GM18909 (cell line): ENCODE measurements at regions not wholly inside any gene's neighbourhood (a gene's known extent, or its start where the extent isn't known, plus 50 kb on each side); places are given as distances from the start of the nearest gene placed in this dataset.
"Not testable (repeated sequence)": the region's sequence is repeated elsewhere in the genome, so short reads cannot be mapped to it uniquely, and the experiment has no call there.

Source experiments
- ATAC-seq: cut with Tn5 transposase; IDR thresholded peaks from one replicate; pipeline ENCODE4 v1.9.1; 2021; ENCODE audit warnings: mild to moderate bottlenecking; ENCODE audit not compliant: unreplicated experiment, poor library complexity

DNA sequence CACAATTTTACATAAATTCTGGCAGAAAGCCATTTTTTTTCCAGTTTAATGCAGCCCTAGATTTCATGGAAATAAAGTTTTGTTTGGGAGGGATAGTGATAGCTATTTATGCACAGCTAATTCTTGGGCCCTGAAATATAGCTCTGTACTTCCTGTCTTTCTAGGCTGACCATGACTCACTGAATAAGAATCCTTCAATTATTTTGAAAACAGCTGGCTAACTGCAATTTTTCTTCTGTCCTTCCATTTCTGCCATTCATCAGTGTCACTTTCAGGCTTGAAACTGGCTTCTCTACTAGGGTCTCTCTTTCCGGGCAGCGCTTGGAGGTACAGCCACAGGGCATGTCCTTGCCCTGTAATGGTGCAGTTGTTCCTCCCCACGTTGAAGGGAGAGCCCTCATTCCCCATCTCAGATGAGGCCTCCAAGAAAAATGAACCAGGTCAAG lies 97.1 kb upstream of the TMEM178A start:
- ATAC-seq: no peak

DNA sequence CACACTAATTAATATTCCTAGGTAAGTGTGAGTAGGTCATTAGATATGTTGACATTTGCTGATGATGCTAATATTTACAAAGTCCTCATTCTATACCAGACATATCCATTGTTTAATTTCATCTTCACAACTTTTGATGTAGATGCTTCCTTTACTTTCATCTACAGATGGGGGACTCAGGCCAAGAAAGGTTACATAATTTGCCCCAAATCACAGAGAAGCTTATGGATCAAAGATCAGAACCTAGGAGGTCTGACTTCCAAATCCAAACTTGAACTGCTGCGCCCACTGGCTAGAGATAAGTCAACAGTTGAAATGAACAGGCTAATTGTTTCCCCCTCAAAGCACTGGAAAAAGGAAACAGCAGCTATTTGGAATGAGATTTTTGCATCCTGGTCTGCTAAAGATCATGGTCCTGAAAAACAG lies 95.6 kb upstream of the TMEM178A start:
- ATAC-seq: no peak

DNA sequence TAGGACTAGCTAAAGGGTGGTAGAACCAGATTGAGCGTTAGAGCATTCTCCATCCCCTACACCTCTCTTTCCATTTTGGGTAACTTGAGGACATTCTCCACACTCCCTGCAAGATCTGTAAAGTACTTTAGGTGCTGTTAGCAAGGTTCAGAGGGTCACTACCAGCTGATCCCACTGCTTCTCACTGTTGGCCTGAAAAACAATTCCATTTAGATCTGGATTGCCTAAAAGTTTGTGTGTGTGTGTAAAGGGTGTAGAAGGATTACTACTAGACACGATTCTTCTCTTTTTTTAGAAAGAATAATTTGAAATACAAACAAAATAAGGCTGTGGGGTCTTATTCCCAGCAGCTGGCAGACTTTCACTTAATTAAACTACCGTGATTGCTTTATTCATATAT lies 95.1 kb upstream of the TMEM178A start:
- ATAC-seq: no peak

DNA sequence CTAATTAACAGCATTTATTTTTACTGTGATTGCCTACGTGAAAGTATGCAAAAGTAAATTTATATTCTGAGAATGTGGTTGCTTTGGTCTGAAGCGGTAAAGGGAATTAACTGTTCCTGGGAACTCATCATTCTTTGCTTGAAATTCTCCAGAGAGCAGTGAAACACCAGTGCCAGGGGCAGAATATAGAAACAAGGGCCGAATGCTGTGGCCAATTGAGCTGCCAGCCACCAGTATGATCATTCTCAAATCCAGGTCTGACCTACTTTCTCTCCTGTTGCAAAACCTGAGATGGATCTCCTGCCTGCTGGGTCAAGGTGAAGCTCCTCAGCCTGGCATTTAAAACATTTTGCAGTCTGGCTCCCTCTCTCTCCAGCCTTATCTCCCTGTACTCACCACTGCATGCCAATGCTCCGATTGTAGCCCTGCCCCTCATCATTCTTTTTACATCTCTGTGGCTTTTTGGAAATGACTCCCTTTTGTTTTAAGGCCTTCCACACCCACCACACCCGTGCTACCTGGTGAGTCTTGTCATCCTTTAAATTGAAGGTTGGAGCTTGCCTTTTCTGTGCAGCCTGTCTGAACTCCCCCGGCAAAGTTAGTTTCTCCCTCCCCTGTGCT lies 94.5 kb upstream of the TMEM178A start:
- ATAC-seq: no peak

DNA sequence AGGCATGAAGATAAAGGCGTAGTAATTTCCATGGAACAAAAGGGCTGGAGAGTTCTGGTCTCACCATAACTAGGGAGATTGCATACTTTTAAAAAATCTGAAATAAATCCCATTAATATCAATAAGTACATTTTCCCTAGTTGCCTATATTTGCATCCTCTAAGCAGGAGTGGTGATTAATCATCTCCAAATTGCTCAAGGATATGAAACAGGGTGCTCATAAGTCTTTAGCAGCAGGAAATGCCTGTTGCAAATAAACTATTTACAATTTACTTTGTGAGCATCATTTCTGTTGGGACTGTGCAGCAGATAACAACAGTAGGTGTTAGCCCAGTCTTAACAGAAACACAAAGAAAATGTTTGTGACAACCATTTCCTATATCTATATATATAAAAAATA lies 92.4 kb upstream of the TMEM178A start:
- no peak for ATAC-seq

DNA sequence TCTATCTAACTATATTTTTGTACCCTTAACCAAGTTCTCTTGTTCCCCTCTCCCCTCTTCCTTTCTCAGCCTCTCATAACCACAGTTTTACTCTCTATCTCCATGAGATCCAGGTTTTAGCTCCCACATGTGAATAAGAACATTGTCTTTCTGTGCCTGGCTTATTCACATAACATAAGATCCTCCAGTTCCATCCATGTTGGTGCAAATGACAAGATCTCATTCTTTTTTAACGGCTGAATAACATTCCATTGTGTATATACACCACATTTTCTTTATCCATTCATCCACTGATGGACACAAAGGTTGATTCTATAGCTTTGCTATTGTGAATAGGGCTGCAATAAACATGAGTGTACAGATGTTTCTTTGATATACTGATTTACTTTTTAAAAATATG lies 83.9 kb upstream of the TMEM178A start:
- ATAC-seq: no peak

DNA sequence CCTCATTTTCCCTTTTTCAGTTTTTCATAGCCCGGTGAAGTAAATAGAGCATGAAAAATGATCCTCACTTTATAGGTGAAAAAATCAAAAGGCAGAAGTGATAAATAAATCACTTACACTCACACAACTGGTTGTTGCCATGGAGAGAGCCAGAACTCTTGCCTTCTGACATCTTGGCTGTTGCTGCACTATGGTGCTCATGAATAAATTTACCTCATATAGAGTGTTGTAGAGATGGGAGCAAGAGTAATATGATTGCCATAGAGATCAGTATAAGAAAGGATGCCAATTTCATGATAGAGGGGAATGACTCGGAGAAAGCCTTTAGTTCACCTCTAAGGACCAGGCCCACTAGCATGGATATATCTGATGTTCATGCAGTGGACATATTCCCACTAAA lies 82.5 kb upstream of the TMEM178A start:
- ATAC-seq: no peak

DNA sequence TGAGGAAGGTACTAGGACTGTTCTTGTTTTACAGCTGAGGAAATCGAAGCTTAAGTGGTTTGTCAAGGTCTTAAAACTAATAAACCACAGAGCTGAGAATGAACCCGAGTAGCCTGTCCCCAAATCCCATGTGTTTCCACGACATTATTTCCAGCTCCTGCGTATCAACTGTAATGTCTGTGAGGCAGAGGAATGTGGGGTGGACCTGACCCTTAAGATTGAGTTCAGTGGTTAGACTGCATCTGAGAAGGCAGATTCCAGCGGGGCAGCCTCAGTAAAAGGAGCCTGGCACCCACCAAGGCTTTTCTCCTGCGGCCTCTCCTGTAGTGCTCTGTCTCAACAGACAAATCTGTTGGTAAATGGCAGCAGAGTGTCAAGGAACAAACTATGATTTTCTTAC lies 81.9 kb upstream of the TMEM178A start:
- no peak for ATAC-seq

DNA sequence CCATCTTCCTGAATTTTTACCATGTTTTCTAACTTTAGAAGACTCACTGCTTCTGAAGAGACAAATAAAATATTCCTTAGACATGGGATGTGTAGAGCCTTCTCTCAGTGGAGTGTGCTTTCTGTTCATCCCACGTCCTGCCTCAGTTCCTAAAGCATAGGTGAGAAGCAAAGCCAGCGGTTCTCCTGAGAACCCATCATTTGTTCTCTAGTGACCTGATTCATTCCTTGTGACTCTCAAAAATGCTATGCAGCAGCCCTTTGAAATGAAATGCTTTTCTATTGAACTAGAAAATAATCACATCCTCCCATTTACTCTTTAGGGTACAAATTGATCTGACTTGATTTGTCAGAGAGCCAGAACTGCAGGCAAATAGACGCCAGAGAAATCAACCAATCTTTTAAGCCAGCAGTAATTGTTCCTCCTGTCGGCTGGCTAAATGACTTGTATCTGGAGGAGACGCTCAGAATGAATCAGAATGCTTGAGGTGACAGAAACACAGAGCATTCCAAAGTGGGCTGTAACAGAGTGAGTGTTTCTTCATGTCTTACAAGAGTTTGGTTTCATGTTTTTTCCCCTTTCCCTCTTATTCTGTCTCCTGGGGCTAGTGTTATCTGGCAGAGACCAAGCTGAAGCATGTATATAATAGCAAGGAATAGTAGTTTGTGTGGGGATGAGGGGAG lies 81.3 kb upstream of the TMEM178A start:
- no peak for ATAC-seq

DNA sequence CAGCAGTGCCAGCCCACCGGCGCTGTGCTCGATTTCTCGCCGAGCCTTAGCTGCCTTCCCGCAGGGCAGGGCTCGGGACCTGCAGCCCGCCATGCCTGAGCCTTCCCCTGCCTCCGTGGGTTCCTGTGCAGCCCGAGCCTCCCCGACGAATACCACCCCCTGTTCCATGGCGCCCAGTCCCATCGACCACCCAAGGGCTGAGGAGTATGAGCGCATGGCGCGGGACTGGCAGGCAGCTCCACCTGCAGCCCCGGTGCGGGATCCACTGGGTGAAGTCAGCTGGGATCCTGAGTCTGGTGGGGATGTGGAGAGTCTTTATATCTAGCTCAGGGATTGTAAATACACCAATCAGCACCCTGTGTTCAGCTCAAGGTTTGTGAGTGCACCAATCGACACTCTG lies 80.2 kb upstream of the TMEM178A start:
- not testable (repeated sequence) for ATAC-seq

DNA sequence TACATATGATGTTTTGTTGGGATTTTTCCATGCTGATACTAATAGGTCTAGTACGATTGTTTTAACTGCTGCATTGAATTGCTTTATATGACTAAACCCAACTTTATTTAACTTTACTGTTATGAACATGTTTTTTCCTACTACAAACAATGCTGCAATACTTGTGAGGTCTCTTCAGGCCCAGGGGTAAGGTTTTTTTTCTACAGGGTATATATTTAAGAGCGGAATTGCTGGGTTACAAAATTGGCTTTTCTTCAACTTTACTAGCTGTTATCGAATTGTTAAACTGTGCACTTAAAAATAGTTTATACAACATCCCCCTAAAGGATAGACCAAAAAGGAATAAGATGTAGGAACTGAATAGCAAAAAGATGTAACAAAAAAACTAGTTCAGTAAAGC lies 78.5 kb upstream of the TMEM178A start:
- no peak for ATAC-seq

DNA sequence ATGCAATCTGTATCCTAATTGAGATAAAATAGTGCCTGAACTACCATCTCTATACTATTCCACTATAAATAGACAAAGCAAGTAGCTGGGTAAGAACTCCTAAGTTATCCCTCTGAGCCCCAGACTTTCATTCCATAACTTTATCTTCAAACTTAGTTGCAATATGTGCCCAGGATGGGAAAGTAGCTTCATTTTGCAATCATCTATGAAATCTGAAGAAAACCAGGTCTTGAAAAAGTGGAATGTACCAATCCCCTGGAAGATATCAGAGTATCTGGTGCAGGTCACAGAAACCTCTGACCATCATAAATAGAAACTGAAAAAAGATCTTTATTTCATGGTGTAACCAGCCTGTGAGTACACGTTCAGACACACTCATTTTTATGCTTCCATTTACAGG lies 78.1 kb upstream of the TMEM178A start:
- no peak for ATAC-seq

DNA sequence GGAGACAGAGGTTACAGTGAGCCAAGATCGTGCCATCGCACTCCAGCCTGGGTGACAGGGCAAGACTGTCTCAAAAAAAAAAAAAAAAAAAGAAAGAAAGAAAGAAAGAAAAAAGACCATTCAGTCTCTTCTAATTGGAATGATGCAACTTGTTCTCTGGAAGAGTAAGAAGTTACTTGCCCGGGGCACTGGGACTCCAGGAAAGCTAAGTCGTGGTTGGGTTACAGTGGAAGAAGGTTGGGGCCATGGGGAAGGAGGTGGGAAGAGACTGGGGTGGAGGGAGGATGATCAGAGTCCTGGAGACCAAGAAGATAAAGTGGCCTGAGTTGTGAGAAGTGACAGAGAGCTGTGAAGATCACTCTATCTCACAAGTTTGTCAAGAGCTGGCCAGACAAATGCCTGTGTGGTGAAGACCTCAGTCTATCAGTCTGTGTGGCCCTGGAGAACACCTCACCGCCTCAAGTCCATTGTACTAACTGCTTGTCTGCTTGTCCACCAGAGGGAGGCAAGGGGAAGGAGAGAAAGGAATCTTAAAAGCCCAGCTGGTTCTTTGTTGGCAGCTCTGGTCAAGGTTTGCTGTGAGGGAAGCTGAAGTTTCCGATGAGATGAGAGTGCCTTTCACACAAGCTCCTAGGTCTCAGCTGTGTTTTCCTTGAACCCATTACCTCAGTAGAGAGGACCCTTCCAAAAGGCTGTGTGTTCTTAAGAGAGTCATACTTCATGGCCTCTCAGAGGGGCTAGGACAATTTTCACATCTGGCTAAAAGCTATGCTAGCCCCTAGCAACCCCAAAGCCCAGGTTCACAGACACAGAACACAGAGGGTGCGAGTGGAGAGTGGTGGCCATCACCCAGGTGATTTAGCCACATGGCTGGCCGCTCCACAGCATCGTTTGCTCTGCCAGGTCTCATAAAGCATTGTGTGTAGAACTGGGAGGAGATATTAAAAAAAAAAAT lies 72.0 kb upstream of the TMEM178A start:
- ATAC-seq: no peak

DNA sequence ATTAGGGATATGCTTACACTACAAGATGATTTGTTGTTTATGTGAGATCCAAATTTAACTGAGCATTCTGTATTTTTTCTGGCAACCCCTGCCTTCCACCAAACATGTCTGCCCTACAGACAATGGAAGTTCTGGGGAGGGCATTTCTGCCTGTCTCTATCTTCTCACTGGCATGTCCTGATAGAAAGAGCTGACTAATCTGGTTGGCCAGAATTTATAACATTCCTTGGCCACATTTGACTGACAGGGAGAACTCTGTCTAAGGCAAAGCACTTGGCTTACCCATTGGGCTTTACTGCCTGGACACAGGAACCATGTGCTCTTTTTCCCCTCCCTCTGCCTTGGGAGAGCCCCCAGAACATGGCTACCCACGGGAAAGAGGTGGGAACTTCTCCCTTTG lies 70.6 kb upstream of the TMEM178A start:
- no peak for ATAC-seq

DNA sequence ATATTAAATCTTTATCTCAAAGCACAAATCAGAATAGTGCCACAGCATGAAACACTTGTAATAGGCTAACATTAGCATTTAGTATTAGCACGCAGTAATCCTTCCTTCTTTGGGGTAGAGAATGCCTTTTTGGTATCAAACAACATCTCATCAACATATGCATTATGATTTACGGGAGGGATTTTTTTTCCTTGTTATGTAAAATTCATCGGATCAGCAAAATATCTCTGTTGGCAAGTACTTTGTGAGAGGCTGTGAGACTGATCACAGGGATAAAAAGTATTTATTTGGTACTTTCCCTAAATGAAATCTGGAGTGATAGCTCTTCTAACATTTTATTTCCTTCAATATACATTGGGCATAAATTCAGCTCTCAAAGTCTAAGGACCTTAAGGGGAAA lies 68.4 kb upstream of the TMEM178A start:
- ATAC-seq: no peak

DNA sequence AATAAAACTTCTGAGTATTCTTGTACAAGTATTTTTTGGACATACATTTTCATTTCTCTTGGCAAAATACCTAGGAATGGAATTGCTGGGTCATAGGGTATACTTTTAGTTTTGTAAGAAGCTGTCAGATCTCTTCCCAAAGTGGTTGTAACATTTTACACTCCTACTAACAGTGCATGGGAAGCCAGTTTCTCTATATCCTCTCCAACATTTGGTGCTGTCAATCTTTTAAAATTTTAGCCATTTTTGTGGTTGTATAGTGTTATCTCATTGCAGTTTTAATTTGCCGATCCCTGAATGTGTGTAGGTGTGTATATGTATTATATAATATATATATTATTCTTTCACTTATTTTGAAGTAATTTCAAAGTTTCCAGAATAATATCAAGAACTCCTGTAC lies 63.1 kb upstream of the TMEM178A start:
- no peak for ATAC-seq

DNA sequence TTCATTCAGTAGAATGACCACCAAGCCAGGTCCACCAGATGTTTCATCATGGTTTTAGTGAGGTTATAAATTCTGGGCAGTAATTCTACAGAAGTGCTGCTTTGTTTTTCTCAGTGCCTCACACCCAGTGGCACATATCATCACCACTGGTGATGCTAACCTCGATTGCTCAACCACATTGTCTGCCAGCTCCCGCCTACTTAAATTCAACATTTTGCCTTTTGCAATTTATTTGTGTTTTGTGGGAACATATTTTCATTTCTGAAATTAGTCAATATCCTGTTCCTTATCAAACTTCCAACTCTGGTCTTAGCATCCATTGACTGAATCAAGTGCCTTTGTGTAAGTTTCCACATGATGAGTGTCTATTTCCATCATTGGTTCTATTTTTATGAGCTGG lies 62.3 kb upstream of the TMEM178A start:
- no peak for ATAC-seq

DNA sequence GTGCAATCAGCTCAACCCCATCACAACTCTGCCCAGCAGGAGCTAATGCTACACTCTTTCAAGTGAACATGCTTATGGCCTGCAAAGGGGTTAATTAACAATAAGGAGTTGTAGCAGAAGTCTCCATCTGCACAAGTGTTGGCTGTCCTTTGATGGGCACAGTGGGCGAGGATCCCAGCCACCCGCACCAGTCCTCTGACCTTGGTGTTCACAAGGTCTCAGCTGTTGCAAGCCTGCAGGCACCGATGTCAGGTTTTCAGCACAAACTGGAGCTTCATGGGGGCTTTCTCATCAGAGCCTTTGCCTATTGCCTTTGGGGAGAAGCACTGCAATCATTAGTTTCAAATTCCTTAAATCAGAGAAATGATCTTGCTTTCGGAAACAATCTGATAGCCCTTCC lies 60.9 kb upstream of the TMEM178A start:
- no peak for ATAC-seq

DNA sequence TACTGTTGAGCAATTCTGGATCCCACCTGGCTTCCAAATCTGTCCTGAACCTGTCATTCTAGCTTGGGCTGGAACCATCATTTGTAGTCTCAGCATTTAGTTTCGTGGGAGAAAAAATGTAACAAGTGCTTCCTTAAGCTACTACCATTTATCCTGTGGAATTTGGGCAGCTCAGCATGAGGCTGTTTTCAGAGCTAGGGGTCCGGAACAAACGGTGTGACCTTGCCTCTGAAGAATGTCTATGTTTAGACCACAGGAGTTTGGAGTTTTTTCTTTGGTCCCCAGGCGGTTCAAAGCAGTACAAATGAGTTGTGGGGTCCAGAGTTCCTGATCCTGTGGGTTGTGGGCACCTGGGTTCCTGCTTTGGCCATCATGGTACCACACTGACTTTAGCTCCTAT lies 59.1 kb upstream of the TMEM178A start:
- ATAC-seq: no peak

DNA sequence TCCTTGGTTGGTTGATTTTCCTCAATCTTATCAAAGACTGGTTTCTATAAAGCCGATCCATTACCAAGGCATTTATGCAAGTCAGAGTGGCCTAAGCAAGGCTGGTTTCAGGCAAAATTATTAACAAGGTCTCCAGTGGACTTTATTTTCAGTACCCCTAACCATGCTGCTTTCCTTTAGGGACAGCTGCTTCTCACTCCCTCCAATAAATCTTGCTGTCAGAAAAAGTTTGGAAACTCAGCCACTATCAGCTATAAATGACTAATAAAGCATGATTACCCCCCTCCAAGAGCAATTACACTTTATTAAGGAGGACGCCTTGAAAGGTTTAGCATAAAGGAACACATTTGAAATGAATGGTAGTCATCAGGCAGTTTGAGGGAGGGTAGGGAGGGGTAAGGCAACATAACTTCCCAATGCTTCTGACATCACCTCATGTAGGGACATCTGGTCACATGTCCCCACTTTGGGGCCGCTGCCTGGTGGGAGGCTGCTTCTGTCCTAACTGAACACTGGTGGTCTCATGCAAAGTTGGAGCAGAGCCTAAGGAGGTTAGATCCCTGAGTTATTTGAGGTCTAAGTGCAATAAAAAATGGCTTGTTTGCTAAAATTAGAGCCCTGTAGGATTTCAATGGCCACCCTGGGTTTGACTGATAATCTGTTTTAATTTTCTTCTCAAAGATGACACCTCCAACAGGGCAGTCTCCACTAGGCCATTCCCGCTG lies 58.0 kb upstream of the TMEM178A start:
- ATAC-seq: no peak

DNA sequence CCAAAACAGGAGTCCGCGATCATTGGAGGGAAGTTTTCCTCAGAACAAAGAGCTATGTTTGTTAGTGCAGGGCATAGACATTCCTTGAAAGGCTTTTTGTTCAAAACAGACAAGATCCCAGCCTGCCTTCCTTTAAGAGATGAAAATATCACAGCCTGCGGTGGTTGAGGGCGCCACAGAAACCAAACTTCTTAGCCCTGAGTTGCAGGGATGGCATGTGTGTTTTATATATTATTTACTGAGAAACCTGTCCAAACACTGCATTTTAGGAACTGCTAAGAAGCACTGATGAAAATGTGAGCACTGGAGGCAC lies 57.5 kb upstream of the TMEM178A start:
- no peak for ATAC-seq
